ENCODE measurements at regions not wholly inside any gene's neighbourhood (a gene's known extent, or its start where the extent isn't known, plus 50 kb on each side); places are given as distances from the start of the nearest gene placed in this dataset.

- TF ChIP-seq TAF1 (IDR thresholded peaks at IDR 0.05; ENCODE audit: borderline replicate concordance, insufficient read depth, low read length) (no peak), POLR2AphosphoS5 (IDR thresholded peaks at IDR 0.05; ENCODE audit: low read depth, low read length) (no peak), SIN3A (IDR thresholded peaks at IDR 0.05; ENCODE audit: borderline replicate concordance, insufficient read depth, low read length) (no peak), FOXP2 (optimal IDR thresholded peaks at IDR 0.05; ENCODE audit: borderline replicate concordance, extremely low read depth, extremely low read length, insufficient read depth) (no peak), REST (IDR thresholded peaks at IDR 0.05; ENCODE audit: insufficient read depth in 1 of 2, low read depth in 2 of 2, low read length in 2 of 2) (no peak)
These were observed 87.7 kb downstream of the TMEM18 start for GRCh38 chr2:589281-590130.

GRCh38 chr2:588074-588645, 89.0 kb downstream of the TMEM18 start:
- no peak for TF ChIP-seq SIN3A (IDR thresholded peaks at IDR 0.05; ENCODE audit: borderline replicate concordance, insufficient read depth, low read length)
- TF ChIP-seq POLR2AphosphoS5 (IDR thresholded peaks at IDR 0.05; ENCODE audit: low read depth, low read length), result no peak
- TF ChIP-seq REST (IDR thresholded peaks at IDR 0.05; ENCODE audit: insufficient read depth in 1 of 2, low read depth in 2 of 2, low read length in 2 of 2), result no peak
- TF ChIP-seq TAF1 (IDR thresholded peaks at IDR 0.05; ENCODE audit: borderline replicate concordance, insufficient read depth, low read length), result no peak
- TF ChIP-seq FOXP2 (optimal IDR thresholded peaks at IDR 0.05; ENCODE audit: borderline replicate concordance, extremely low read depth, extremely low read length, insufficient read depth), result no peak

- no peak for TF ChIP-seq TAF1 (IDR thresholded peaks at IDR 0.05; ENCODE audit: borderline replicate concordance, insufficient read depth, low read length)
These were observed 89.9 kb downstream of the TMEM18 start for GRCh38 chr2:587087-587960.

DNA sequence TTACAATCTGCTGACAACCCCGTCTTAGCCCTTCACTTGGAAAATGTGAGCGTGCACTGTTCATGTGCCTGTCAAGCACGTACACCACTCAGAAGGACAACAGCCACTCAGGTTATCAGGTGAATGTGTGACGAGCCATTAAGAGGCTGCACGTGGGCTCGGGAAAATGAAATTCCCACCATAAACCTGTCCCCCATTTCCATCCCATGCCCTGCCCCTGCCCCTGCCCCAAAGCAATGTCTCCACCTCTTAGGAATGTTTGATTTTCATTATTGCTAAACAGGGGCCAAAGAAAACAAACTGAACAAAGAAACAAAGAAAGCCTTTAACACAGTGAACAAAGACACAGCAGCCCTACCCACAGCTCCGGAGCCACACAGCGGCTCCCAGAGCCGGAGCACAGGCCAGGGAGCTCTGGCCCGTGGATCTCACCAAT, 90.5 kb downstream of the TMEM18 start:
- TF ChIP-seq POLR2AphosphoS5 (IDR thresholded peaks at IDR 0.05; ENCODE audit: low read depth, low read length) (no peak), SIN3A (IDR thresholded peaks at IDR 0.05; ENCODE audit: borderline replicate concordance, insufficient read depth, low read length) (no peak), TAF1 (IDR thresholded peaks at IDR 0.05; ENCODE audit: borderline replicate concordance, insufficient read depth, low read length) (no peak)

DNA sequence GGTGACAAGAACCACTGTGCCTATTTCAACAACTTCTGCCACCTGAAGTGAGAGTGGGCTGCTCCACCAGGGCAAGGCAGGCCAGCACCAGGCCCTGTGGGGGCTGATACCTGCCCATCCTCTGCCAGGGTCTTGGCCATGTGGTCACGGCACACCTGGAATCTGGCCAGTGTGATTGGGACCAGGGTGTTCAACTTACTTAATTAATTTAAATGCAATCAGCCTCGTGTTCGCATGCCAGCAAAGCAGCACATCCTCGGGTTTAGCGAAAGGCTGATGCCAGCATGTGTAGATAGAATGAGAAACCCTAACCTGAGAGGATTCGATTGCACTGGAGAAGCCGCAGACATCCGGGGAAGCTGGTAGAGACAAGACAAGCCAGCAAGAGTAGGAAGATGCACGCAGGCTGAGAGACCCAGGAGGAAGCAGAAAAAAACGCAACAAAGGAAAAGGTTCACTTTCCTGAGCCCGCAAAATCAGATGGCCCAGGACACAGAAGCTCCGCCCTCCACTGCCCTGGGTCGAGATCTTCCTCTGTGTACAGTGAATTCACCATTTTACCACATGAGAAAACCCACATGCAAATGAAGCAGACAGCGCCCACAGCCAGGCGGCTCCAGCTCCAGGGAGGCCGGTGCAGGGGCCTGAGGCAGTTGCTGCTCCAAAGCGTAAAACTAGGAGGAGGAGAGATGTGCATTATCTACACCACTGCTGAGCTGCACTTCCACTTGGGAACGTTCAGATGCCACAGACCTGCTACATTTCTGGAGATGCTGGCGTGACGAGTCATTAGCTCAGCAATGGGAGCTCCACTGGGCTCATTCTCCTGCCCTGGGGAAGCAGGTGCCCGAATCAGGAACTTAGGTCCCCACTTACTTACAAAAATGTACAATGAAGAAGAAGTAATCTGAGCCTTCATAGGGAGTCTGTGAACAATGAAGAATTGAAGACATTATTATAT, 92.1 kb downstream of the TMEM18 start:
- TF ChIP-seq REST (IDR thresholded peaks at IDR 0.05; ENCODE audit: insufficient read depth in 1 of 2, low read depth in 2 of 2, low read length in 2 of 2), result no peak
- TF ChIP-seq TAF1 (IDR thresholded peaks at IDR 0.05; ENCODE audit: borderline replicate concordance, insufficient read depth, low read length), result no peak
- no peak for TF ChIP-seq FOXP2 (optimal IDR thresholded peaks at IDR 0.05; ENCODE audit: borderline replicate concordance, extremely low read depth, extremely low read length, insufficient read depth)
- TF ChIP-seq SIN3A (IDR thresholded peaks at IDR 0.05; ENCODE audit: borderline replicate concordance, insufficient read depth, low read length), result no peak
- no peak for TF ChIP-seq POLR2AphosphoS5 (IDR thresholded peaks at IDR 0.05; ENCODE audit: low read depth, low read length)

All from PFSK-1 (cell line).